ENCODE measurements at regions not wholly inside any gene's neighbourhood (a gene's known extent, or its start where the extent isn't known, plus 50 kb on each side); places are given as distances from the start of the nearest gene placed in this dataset.

- no peak for DNase-seq (ENCODE audit: insufficient read length, low spot score)
- TF ChIP-seq, protein P1, sequence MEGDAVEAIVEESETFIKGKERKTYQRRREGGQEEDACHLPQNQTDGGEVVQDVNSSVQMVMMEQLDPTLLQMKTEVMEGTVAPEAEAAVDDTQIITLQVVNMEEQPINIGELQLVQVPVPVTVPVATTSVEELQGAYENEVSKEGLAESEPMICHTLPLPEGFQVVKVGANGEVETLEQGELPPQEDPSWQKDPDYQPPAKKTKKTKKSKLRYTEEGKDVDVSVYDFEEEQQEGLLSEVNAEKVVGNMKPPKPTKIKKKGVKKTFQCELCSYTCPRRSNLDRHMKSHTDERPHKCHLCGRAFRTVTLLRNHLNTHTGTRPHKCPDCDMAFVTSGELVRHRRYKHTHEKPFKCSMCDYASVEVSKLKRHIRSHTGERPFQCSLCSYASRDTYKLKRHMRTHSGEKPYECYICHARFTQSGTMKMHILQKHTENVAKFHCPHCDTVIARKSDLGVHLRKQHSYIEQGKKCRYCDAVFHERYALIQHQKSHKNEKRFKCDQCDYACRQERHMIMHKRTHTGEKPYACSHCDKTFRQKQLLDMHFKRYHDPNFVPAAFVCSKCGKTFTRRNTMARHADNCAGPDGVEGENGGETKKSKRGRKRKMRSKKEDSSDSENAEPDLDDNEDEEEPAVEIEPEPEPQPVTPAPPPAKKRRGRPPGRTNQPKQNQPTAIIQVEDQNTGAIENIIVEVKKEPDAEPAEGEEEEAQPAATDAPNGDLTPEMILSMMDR (IDR thresholded peaks at IDR 0.05; ENCODE audit: insufficient read depth, missing control alignments): no peak
- no peak for FAIRE-seq
Measured at GRCh38 chr4:42824278-42824977, 68.1 kb upstream of the GRXCR1 start.

GRCh38 chr4:42821230-42821629 is 71.3 kb upstream of the GRXCR1 start:
- TF ChIP-seq, protein P1 (IDR thresholded peaks at IDR 0.05; ENCODE audit: insufficient read depth, missing control alignments): no peak
- no peak for DNase-seq (ENCODE audit: insufficient read length, low spot score)
- FAIRE-seq: no peak

- FAIRE-seq (no peak), DNase-seq (ENCODE audit: insufficient read length, low spot score) (no peak)
- TF ChIP-seq, protein P1 (IDR thresholded peaks at IDR 0.05; ENCODE audit: insufficient read depth, missing control alignments): no peak
Measured at GRCh38 chr4:42819863-42820514, 72.5 kb upstream of the GRXCR1 start.

- FAIRE-seq: no peak
- no peak for DNase-seq (ENCODE audit: insufficient read length, low spot score)
- TF ChIP-seq, protein P1 (IDR thresholded peaks at IDR 0.05; ENCODE audit: insufficient read depth, missing control alignments): no peak
Measured at GRCh38 chr4:42817913-42818312, 74.6 kb upstream of the GRXCR1 start.

- DNase-seq (ENCODE audit: insufficient read length, low spot score) (no peak), FAIRE-seq (no peak)
- TF ChIP-seq, protein P1 (IDR thresholded peaks at IDR 0.05; ENCODE audit: insufficient read depth, missing control alignments): no peak
Measured at GRCh38 chr4:42816880-42817400, 75.6 kb upstream of the GRXCR1 start.

GRCh38 chr4:42816189-42816879 is 76.2 kb upstream of the GRXCR1 start:
- TF ChIP-seq, protein P1 (IDR thresholded peaks at IDR 0.05; ENCODE audit: insufficient read depth, missing control alignments): no peak
- DNase-seq (ENCODE audit: insufficient read length, low spot score): no peak
- FAIRE-seq: no peak
